Renal cortical epithelial cell (primary cell): ENCODE measurements at regions not wholly inside any gene's neighbourhood (a gene's known extent, or its start where the extent isn't known, plus 50 kb on each side); places are given as distances from the start of the nearest gene placed in this dataset.

Experiments
- DNase-seq: peaks from one replicate; pipeline ENCODE4 v3.0.0-alpha.2; 2011; ENCODE audit warnings: low read depth

DNA sequence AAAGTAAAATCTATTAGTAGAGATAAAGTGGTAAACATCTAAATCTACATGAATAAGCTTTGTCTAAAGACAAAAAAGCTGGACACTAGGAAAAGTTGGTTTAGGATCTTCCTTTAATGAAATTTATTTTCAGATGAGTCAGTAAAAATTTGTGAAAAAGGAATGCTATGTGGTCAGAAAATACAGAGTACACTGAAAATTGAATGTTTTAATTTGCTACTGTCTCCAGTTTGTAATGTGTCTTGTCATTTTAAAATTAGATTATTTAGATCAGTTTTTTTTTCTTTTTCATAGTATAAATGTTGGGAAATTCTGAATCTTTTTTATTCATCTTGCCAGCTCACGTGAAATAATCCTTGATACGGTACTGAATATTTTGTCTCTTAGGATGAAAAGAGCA, 56.9 kb downstream of the SLITRK6 start:
- no peak for DNase-seq

- DNase-seq: no peak
Measured at GRCh38 chr13:85741017-85741416, 58.2 kb downstream of the SLITRK6 start.

DNA sequence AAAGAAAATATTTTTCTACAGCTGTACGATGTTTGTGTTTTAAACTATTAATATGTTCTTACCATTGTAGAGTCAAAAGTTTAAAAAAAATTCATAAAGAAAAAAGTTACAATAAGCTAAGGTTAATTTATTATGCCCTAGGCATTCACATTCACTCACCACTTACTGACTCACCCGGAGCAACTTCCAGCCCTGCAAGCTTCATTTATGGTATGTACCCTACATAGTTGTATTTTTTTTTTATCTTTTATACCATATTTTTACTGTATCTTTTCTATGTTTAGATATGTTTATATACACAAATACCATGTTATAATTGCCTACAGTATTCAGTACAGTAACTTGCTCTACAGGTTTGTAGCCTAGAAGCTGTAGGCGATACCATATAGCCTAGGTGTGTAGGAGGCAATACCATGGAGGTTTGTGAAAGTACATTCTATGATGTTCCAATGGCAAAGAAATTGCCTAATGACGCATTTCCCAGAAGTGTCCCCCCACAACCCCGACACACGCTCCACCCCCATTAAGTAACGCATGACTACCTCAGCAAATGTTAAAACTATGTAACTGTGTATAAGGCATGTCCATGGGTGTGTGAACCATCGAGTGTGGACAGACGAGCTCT, 60.4 kb downstream of the SLITRK6 start:
- DNase-seq: no peak

- no peak for DNase-seq
Measured at GRCh38 chr13:85737952-85738351, 61.3 kb downstream of the SLITRK6 start.

DNA sequence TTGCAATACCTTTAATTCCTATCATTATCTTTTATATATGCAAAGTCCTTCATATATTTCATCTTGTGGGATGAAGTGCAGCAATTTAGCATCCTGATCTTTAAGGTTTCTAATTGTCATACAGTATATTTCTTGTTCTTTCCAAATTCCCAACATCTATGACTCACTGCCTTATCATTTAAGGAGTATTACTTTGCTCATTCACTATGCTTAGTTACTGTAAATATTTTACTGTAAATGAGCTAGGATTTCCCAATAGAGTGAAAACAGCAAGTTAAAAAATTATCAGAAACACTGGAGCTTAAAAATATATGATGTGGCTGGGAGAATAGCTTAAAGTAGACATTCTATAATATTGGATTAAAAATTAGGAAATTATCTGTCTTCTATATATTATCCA, 69.9 kb downstream of the SLITRK6 start:
- DNase-seq: no peak

DNA sequence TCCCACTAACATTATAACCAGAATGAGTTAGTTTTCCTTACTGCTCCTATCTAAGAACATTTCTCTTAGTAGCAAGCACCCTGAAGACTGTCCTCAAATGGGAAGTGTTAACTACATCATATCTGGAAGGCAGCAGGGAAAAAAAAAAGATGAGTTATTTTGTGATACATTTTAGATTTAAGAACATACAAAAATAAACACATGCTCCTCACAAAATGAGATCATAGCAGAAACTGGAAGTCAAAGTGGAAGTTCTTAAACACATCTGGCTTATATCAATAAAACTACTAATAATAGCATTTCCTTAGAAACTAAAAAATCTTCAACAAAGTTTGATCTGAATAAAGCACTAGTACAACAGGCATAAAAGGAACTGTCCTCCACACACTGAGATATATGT, 70.4 kb downstream of the SLITRK6 start:
- DNase-seq: no peak

GRCh38 chr13:85725433-85725832, 73.8 kb downstream of the SLITRK6 start:
- DNase-seq: no peak

- DNase-seq: no peak
Measured at GRCh38 chr13:85724546-85725432, 74.4 kb downstream of the SLITRK6 start.

DNA sequence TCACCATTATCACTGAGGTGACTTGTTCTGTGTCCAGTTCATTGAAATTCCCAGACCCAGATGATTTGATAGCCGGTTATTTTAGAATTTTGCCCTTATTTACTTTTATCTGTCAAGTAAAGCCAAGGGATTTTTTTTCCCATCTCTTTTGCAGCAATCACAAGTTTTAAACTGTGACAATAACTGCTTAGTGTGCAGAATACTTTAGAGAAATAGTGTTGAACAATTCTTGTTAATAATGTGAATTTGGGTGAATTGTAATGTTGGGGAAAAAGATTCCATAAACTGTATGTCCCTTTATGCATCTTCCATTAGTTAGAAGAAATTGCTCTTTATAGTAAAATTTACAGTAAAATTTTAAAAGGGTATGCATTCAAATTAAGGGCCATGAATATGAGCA, 79.5 kb downstream of the SLITRK6 start:
- no peak for DNase-seq

DNA sequence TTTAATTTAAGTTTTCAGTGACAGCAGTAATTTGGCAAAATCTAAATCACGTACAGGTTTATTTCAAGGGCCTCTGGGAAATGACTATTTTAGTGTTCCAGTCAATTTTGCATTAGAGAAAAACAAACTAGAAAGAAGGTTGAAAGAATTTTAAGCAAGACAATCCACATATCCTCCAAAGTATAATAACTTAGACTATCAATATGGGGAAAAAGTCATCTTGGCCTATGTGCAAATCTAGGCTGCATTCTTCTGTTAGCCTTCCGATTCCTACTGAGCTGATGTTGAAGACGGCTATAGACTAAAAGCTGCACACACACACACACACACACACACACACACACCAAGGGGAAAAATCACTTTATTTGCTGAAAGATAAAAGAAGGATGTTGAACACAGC, 81.3 kb downstream of the SLITRK6 start:
- DNase-seq: no peak

DNA sequence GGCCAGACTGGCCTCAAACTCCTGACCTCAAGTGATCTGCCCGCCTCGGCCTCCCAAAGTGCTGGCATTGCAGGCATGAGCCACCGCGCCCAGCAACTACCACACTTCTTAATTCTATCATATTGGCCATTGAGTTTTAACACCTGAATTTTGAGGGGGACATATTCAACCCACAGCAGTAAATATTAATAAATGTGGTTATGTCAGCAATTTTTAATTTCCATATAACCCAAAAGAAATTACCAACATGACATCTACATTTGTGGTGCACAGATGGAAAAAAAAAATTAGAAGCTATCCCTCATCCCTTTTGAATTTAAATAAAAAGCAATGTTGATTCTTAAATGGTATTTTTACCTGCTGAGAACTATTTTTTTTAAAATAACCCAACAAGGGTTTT, 88.7 kb downstream of the SLITRK6 start:
- DNase-seq: no peak

DNA sequence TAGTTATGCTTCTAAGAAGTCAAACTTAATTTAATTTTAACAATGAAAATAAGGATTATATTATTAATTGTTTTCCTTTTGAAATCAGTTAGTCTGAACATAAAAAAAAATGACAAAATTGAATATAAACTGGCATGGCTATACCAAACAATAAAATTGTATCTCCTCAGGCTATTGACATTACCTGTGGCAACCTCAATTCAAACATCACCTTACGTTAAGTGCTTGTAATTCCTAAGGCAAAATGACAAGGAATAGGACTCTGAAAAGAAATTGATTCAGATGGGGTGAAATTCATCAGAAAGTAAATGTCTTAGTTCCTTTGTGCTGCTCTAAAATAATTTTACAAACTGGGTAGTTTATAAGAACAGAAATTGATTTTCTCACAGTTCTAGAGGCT, 89.5 kb downstream of the SLITRK6 start:
- DNase-seq: no peak

- DNase-seq: no peak
Measured at GRCh38 chr13:85709072-85709471, 90.1 kb downstream of the SLITRK6 start.

GRCh38 chr13:85700906-85701305, 98.3 kb downstream of the SLITRK6 start:
- no peak for DNase-seq

DNA sequence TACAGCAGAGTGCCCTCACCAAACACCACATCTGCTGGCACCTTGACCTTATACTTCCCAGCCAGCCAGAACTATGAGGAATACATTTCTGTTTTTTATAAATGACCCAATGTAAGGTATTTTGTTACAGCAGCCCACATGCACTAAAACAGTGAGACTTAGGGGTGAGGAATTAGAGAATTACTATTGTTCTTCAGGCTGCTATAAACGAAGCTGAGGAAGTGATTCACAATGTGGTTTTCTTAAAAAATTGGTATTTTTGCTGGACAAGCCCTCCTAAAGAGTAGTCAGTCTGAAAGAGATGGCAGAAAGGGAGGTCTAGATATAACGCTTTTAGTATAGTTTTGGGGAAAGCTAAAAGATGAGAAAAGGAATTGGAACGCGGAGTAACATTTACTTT, 101.0 kb downstream of the SLITRK6 start:
- DNase-seq: no peak

DNA sequence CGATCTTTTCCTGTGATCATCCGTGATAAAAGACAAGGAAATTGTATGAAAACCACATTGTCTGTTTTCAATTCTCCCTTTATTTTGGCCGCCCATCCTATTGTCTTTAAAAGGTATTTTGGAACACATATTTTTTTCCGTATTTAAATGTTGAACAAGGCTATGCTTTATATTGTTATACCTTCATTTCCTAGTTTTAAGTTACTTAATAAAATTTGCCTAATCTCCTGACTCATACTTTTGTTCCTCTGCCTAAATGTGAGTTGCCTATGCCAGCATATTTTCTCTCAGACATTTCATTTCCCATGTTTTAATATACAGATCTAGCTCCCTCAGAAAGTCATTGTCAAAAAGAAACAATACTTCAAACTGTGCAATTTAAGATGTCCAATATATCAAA, 104.2 kb downstream of the SLITRK6 start:
- DNase-seq: no peak

DNA sequence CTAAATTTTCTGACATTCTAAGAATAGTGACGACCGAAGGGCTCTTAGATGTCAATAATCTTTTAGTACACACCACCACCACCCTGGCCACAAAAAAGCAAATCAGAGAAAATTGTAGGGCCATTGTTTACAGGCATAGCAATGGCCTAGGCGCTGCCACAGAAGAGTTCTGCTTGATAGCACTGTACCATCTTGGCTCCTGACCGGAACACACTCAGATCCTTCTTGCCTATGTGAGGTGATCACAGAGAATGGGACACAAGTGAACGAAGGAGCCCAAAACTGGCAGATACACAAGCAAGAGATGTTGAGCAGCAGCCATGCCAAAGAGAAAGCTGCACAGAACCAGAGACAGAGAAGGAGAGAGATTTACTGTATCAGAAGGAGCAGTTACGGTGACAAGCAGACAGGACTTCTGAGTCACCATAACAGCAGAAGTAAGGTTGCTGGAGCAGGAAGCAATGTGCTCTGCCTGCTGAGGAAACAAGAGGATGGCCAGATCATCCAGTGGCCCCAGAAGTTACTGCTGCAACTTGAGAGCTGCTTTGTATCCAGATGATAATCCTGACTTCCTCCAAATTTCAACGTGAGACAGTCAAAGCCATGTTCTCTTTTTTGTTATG, 105.2 kb downstream of the SLITRK6 start:
- no peak for DNase-seq

DNA sequence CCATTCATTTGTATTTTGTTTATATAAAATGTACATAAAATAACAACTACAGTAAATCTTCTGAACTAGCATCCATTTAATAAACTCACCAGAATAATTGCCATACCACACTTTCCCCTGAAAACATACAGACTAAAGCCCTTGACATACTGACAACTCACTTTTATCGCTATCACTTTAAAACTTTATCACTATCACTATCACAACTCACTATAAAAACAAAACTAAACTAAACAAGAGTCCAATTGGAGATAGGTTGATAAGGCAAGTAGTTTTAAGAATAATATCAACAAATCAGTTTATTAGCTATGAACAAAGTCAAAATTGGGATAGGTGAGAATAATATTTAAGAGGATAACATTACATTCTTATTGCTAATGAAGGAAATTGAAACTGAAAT, 108.9 kb downstream of the SLITRK6 start:
- no peak for DNase-seq

DNA sequence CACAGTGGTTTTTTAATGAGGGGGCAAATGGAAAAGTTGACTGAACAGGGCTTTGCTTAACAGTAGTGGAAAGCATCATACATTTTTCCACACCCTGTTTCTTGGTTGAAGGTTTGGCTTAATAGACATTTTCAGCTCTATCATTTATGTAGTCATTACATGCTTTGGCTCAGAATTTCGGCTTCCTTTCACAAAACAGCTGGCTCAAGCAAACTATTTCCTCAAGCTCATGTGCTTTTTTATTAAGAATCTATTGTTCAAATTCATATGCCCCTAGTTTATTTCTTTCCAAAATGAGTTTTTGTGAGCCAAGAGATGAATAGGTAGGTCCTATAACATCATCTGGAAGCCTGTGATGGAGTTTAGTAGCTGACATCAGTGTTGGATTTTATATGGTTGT, 113.8 kb downstream of the SLITRK6 start:
- DNase-seq: no peak

DNA sequence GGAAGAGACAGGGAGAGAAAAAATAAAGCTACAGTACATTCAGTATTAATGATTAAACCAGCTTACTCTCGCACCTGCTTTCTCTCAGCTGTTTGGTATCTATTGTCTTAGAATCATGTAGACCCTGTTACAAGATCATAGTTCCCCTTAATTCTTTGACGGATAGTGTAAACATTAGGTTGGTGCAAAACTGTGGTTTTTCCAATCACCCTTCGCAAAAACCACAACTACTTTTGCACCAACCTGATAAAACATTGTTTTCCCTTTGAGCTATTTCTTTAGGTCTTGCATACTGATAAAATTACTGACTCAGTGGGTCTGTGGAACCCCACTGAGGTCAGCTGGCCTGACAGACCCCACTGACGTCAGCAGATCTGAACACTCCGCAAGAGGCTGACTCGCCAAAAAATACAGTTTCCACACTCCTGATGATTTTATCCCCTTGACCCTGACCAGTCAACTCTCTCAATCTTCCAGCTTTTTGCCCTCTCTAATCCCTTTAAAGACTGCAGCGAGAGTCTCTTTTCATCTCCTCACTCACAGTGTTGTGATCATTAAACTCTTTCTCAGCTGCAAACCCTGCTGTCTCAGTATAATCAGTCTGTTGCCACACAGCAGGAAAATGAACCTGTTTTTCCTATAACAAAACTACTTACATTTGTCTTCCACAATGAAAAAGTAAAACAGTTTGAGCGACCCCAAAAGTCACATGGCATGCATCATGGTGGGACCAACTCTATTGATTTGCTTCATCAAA, 123.9 kb downstream of the SLITRK6 start:
- no peak for DNase-seq

- no peak for DNase-seq
Measured at GRCh38 chr13:85671336-85671735, 127.9 kb downstream of the SLITRK6 start.

DNA sequence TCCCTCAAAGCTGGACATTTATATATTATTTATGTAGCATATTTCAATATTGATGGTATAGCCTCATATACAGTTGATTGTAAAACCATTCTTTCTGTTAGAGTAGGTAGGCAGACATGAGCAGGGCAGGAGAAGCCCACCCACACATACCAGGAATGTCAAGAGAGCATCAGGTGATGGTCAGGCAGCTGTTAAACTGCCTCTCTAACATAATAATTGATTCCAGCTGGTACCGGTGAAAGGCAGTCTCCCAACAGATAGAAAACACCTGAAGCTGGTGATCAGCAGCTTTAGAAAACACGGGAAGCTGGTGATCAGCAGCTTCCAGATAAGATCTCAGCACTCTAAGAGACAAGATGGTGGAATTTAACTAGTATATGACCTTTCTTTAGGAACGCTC, 132.9 kb downstream of the SLITRK6 start:
- DNase-seq: no peak
